GM12878 (cell line): ENCODE measurements at regions not wholly inside any gene's neighbourhood (a gene's known extent, or its start where the extent isn't known, plus 50 kb on each side); places are given as distances from the start of the nearest gene placed in this dataset.

Experiments used
- ATAC-seq: fragments of 200-7000 bp; cut with Tn5 transposase; 3 replicates; pipeline ENCODE4 v1.9.1; 2020; ENCODE audit warnings: mild to moderate bottlenecking, moderate library complexity
- BruUV-seq: library from RNA; stranded (reverse); fragments of 400-500 nt; replicated peaks from 2 replicates; lab custom pipeline; 2021; lab: Mats Ljungman, UMichigan
- CTCF ChIA-PET: fragments of 300-600 bp; sonication (Branson Sonifier 250); formaldehyde crosslinking; extraction: SDS; loops from one replicate; lab custom pipeline; 2021; ENCODE audit warnings: inconsistent platforms; lab: Yijun Ruan, JAX
- POLR2A ChIA-PET: fragments of 350-600 bp; formaldehyde crosslinking; extraction: SDS; loops from one replicate; lab custom pipeline; 2021; ENCODE audit warnings: inconsistent platforms; lab: Charles Lee
- RAD21 ChIA-PET: fragments of 300-600 bp; sonication (Branson Sonifier 250); formaldehyde crosslinking; loops from one replicate; lab custom pipeline; 2023; ENCODE audit warnings: antibody characterized with exemption; ENCODE audit not compliant: unreplicated experiment; lab: Charles Lee
- SMC1A ChIA-PET: fragments of 300-600 bp; sonication (Branson Sonifier 250); formaldehyde crosslinking; loops from one replicate; lab custom pipeline; 2023; ENCODE audit not compliant: unreplicated experiment, uncharacterized antibody; lab: Charles Lee
- DNase-seq: peaks from one replicate; pipeline ENCODE4 v3.0.0-alpha.2; 2011; ENCODE audit warnings: low read depth, low spot score
- FAIRE-seq: peaks from 3 replicates; lab custom pipeline; 2011; peaks lifted over from hg19 to GRCh38; lab: Jason Lieb, UNC
- H2AFZ ChIP-seq: 2 replicates; pipeline ENCODE4 v1.6.0; 2011; ENCODE audit warnings: low read depth, low read length, control low read depth; ENCODE audit not compliant: control insufficient read depth
- H3K27ac ChIP-seq: 2 replicates; pipeline ENCODE4 v1.5.1; 2011; ENCODE audit warnings: control low read depth; ENCODE audit not compliant: control insufficient read depth, insufficient read depth
- H3K27me3 ChIP-seq, 2 experiments: replicated peaks in 1 of 2; 2 replicates each; pipeline versions ENCODE4 v1.6.0 to v1.6.1; 2011; ENCODE audit warnings: low read length in 1 of 2; ENCODE audit not compliant: control insufficient read depth in 2 of 2, insufficient read depth in 2 of 2
- H3K36me3 ChIP-seq, 2 experiments: 2 replicates each; pipeline ENCODE4 v1.5.1; 2011; ENCODE audit warnings: low read length in 1 of 2; ENCODE audit not compliant: control insufficient read depth in 2 of 2, insufficient read depth in 2 of 2
- H3K4me1 ChIP-seq: 2 replicates; pipeline ENCODE4 v1.6.1; 2011; ENCODE audit warnings: mild to moderate bottlenecking, low read length, moderate library complexity, mixed read lengths; ENCODE audit not compliant: control insufficient read depth, insufficient read depth
- H3K4me2 ChIP-seq: 2 replicates; pipeline ENCODE4 v1.6.0; 2011; ENCODE audit warnings: control low read depth; ENCODE audit not compliant: control insufficient read depth, insufficient read depth
- H3K4me3 ChIP-seq: fragments of 200-600 bp; sonication (generic); 2 replicates; pipeline ENCODE4 v1.5.1; 2016
- H3K79me2 ChIP-seq: 2 replicates; pipeline ENCODE4 v1.6.0; 2011; ENCODE audit warnings: low read length; ENCODE audit not compliant: control insufficient read depth, insufficient read depth
- H3K9ac ChIP-seq: 2 replicates; pipeline ENCODE4 v1.8.0; 2011; ENCODE audit warnings: low read length, control low read depth, mixed read lengths; ENCODE audit not compliant: control insufficient read depth, insufficient read depth
- H3K9me3 ChIP-seq: replicated peaks from 3 replicates; pipeline ENCODE4 v1.5.1; 2011; ENCODE audit warnings: mild to moderate bottlenecking, low read length; ENCODE audit not compliant: control insufficient read depth, insufficient read depth
- H4K20me1 ChIP-seq: 2 replicates; pipeline ENCODE4 v1.6.0; 2011; ENCODE audit not compliant: control insufficient read depth, insufficient read depth
- BACH1 ChIP-seq: fragments of 450-650 bp; IDR thresholded peaks from 2 replicates; pipeline ENCODE4 v1.6.1; 2017; ENCODE audit warnings: mild to moderate bottlenecking, borderline replicate concordance
- BHLHE40 ChIP-seq, 2 experiments: fragments of 450-650 bp in 1 of 2; IDR thresholded peaks; 2 replicates each; pipeline ENCODE4 v1.6.1; 2011 to 2017; ENCODE audit warnings: low read depth in 2 of 2, borderline replicate concordance in 1 of 2, improper control_type of control experiment in 1 of 2, low read length in 1 of 2, mild to moderate bottlenecking in 1 of 2
- CEBPB ChIP-seq, 2 experiments: fragments of 150-350 bp in 1 of 2; IDR thresholded peaks; 2 replicates each; pipeline ENCODE4 v1.6.1; 2012 to 2014; ENCODE audit warnings: low read depth in 2 of 2, low read length in 2 of 2, borderline replicate concordance in 1 of 2, inconsistent platforms in 1 of 2
- E2F8 ChIP-seq: fragments of 450-650 bp; IDR thresholded peaks from 2 replicates; pipeline ENCODE4 v1.6.1; 2018; ENCODE audit warnings: mild to moderate bottlenecking, low read depth, moderate library complexity; ENCODE audit not compliant: partially characterized antibody
- EZH2 ChIP-seq: IDR thresholded peaks from 2 replicates; pipeline ENCODE4 v1.6.1; 2012; ENCODE audit warnings: low read depth, mild to moderate bottlenecking, control low read depth, inconsistent platforms, low read length, borderline replicate concordance; ENCODE audit not compliant: control insufficient read depth
- IKZF2 ChIP-seq, 2 experiments: fragments of 450-650 bp; IDR thresholded peaks; 2 replicates each; pipeline ENCODE4 v1.6.1; 2017; ENCODE audit warnings: mild to moderate bottlenecking in 2 of 2, moderate library complexity in 2 of 2
- NFIC ChIP-seq: IDR thresholded peaks from 2 replicates; pipeline ENCODE4 v1.6.1; 2012; ENCODE audit warnings: low read depth, mild to moderate bottlenecking, inconsistent platforms, low read length, moderate library complexity
- POLR2A ChIP-seq: IDR thresholded peaks from 2 replicates; pipeline ENCODE4 v1.6.1; 2011; ENCODE audit warnings: low read depth, mild to moderate bottlenecking, low read length
- SREBF1 ChIP-seq: IDR thresholded peaks from 2 replicates; pipeline ENCODE4 v1.6.1; 2012; ENCODE audit warnings: mild to moderate bottlenecking, low read length
- YBX1 ChIP-seq: fragments of 450-650 bp; IDR thresholded peaks from 2 replicates; pipeline ENCODE4 v1.6.1; 2016; ENCODE audit warnings: antibody characterized with exemption
- YY1 ChIP-seq: IDR thresholded peaks from 2 replicates; pipeline ENCODE4 v1.6.1; 2011; ENCODE audit warnings: low read depth, mild to moderate bottlenecking, low read length
- WGBS: methylation state at CpG from one replicate; pipeline ENCODE4 v1.1.6; 2016; ENCODE audit warnings: low lambda C conversion rate; ENCODE audit not compliant: insufficient replicate concordance, insufficient coverage; ENCODE audit errors: missing lambda C conversion rate; 5-methylcytosine and 5-hydroxymethylcytosine counted together
- in situ Hi-C: fragments of 300-500 bp; cut with MboI; formaldehyde crosslinking; loops from 9 replicates; pipeline ENCODE4 v1.14.3; 2018; ENCODE audit warnings: mixed read lengths
- intact Hi-C: fragments of 100-400 bp; cut with micrococcal nuclease; formaldehyde crosslinking; loops from one replicate; pipeline ENCODE4 v1.14.2; 2022; ENCODE audit not compliant: unreplicated experiment
- TF ChIP-seq, protein P1 (sequence below): fragments of 450-650 bp; formaldehyde crosslinking; IDR thresholded peaks from 2 replicates; pipeline ENCODE4 v1.4.0; 2020; ENCODE audit warnings: mild to moderate bottlenecking, moderate library complexity
- TF ChIP-seq, protein P2 (sequence below): fragments of 450-650 bp; IDR thresholded peaks from 2 replicates; pipeline ENCODE4 v1.6.1; 2017; ENCODE audit warnings: low read depth, mild to moderate bottlenecking, moderate library complexity
- TF ChIP-seq, protein P3 (sequence below): fragments of 450-650 bp; IDR thresholded peaks from 2 replicates; pipeline ENCODE4 v1.6.1; 2017; ENCODE audit warnings: antibody characterized with exemption, mild to moderate bottlenecking, moderate library complexity

GRCh38 chr5:173715607-173716006 is 99.2 kb upstream of the BOD1 start:
- H3K36me3 ChIP-seq, result no peaks in the 10 kb centered on the region
- ATAC-seq, result no peak
- no peak for FAIRE-seq
- no peaks in the 10 kb centered on the region for H3K9me3 ChIP-seq
- H3K79me2 ChIP-seq, result no peaks in the 10 kb centered on the region
- H3K27ac ChIP-seq, result no peak overlapping the region
- H3K27me3 ChIP-seq, result no peaks in the 10 kb centered on the region
- in situ Hi-C loops, result no loop called here
- WGBS, result 74% methylated on average over 7 of the region's 7 CpGs
- BruUV-seq, result no TSS peak
- peaks cover 10% of the 10 kb centered on the region for H3K4me1 ChIP-seq
- no peaks in the 10 kb centered on the region for H4K20me1 ChIP-seq
- CTCF ChIA-PET, result no interaction called here
- no peak overlapping the region for H2AFZ ChIP-seq
- POLR2A ChIA-PET, result no interaction called here
- no peak overlapping the region for H3K4me2 ChIP-seq
- no peak overlapping the region for H3K4me3 ChIP-seq
- no peak for DNase-seq
- intact Hi-C loops, result no loop called here
- SMC1A ChIA-PET, result interaction anchor here (1.6 to 2.4 kb wide), 2 partner anchors 8 to 23 kb away, joined by 3 to 8 read pairs; no protein-coding TSS in a partner anchor
- RAD21 ChIA-PET, result no interaction called here
- no peak overlapping the region for H3K9ac ChIP-seq
- TF ChIP-seq BACH1, result no peak
- TF ChIP-seq, protein P1, sequence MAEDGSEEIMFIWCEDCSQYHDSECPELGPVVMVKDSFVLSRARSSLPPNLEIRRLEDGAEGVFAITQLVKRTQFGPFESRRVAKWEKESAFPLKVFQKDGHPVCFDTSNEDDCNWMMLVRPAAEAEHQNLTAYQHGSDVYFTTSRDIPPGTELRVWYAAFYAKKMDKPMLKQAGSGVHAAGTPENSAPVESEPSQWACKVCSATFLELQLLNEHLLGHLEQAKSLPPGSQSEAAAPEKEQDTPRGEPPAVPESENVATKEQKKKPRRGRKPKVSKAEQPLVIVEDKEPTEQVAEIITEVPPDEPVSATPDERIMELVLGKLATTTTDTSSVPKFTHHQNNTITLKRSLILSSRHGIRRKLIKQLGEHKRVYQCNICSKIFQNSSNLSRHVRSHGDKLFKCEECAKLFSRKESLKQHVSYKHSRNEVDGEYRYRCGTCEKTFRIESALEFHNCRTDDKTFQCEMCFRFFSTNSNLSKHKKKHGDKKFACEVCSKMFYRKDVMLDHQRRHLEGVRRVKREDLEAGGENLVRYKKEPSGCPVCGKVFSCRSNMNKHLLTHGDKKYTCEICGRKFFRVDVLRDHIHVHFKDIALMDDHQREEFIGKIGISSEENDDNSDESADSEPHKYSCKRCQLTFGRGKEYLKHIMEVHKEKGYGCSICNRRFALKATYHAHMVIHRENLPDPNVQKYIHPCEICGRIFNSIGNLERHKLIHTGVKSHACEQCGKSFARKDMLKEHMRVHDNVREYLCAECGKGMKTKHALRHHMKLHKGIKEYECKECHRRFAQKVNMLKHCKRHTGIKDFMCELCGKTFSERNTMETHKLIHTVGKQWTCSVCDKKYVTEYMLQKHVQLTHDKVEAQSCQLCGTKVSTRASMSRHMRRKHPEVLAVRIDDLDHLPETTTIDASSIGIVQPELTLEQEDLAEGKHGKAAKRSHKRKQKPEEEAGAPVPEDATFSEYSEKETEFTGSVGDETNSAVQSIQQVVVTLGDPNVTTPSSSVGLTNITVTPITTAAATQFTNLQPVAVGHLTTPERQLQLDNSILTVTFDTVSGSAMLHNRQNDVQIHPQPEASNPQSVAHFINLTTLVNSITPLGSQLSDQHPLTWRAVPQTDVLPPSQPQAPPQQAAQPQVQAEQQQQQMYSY (CRISPR knock-in tag), result no peak
- no peak for TF ChIP-seq EZH2
- TF ChIP-seq YBX1, result no peak
- no peak for TF ChIP-seq BHLHE40 (IDR thresholded peaks at IDR 0.05; ENCODE audit: borderline replicate concordance in 1 of 2, low read depth in 2 of 2, low read length in 1 of 2)
- TF ChIP-seq POLR2A, result no peak
- TF ChIP-seq YY1, result no peak
- no peak for TF ChIP-seq E2F8
- TF ChIP-seq CEBPB (IDR thresholded peaks at IDR 0.05; ENCODE audit: borderline replicate concordance in 1 of 2, low read depth in 2 of 2, low read length in 2 of 2), result no peak
- TF ChIP-seq SREBF1, result no peak
- TF ChIP-seq NFIC, result no peak
- TF ChIP-seq IKZF2 (IDR thresholded peaks at IDR 0.05), result no peak
- TF ChIP-seq, protein P2, sequence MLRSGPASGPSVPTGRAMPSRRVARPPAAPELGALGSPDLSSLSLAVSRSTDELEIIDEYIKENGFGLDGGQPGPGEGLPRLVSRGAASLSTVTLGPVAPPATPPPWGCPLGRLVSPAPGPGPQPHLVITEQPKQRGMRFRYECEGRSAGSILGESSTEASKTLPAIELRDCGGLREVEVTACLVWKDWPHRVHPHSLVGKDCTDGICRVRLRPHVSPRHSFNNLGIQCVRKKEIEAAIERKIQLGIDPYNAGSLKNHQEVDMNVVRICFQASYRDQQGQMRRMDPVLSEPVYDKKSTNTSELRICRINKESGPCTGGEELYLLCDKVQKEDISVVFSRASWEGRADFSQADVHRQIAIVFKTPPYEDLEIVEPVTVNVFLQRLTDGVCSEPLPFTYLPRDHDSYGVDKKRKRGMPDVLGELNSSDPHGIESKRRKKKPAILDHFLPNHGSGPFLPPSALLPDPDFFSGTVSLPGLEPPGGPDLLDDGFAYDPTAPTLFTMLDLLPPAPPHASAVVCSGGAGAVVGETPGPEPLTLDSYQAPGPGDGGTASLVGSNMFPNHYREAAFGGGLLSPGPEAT, result no peak
- TF ChIP-seq, protein P3, sequence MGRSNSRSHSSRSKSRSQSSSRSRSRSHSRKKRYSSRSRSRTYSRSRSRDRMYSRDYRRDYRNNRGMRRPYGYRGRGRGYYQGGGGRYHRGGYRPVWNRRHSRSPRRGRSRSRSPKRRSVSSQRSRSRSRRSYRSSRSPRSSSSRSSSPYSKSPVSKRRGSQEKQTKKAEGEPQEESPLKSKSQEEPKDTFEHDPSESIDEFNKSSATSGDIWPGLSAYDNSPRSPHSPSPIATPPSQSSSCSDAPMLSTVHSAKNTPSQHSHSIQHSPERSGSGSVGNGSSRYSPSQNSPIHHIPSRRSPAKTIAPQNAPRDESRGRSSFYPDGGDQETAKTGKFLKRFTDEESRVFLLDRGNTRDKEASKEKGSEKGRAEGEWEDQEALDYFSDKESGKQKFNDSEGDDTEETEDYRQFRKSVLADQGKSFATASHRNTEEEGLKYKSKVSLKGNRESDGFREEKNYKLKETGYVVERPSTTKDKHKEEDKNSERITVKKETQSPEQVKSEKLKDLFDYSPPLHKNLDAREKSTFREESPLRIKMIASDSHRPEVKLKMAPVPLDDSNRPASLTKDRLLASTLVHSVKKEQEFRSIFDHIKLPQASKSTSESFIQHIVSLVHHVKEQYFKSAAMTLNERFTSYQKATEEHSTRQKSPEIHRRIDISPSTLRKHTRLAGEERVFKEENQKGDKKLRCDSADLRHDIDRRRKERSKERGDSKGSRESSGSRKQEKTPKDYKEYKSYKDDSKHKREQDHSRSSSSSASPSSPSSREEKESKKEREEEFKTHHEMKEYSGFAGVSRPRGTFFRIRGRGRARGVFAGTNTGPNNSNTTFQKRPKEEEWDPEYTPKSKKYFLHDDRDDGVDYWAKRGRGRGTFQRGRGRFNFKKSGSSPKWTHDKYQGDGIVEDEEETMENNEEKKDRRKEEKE, result no peak
